ENCODE measurements at regions not wholly inside any gene's neighbourhood (a gene's known extent, or its start where the extent isn't known, plus 50 kb on each side); places are given as distances from the start of the nearest gene placed in this dataset.

DNA sequence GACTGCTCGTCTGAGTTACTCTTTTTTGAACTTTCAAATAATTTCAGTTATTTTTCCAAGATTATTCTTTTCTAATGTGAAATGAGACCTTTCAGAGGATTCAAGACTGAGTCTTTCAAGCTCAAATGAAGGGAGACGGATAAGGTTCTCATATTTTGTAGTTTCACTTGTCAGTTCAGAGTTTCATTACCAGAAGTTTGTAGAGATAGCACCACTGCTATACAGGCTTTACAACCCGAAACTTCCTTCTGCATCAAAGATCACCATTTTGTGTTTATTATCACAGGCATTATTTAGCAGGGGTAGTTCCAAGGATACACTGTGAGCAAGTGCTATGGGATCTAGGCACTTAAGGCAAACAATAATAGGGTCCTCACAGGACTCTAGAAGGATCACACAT lies 74.7 kb upstream of the EPHA7 start:
- no peak for DNase-seq

DNA sequence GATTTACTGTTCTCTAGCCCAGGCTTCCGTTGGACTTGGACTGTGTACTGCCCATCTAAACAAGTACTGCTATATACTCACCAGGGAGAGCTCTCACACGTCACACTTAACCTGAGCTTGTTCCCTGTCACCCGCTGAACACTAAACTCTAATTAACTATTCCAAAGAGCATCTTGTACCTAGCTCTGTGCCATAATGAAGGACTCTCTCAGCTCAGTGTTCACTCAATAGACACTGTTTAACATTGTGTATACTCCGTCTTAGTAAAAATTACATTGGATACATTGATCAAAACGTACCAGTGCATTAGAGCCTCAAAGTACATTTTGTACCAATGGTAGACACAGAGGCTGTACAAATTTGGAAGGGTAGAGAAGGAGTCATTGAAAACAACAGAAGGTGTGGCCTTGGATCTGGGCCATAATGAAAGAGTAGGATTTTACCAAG lies 55.4 kb upstream of the EPHA7 start:
- DNase-seq, result no peak

DNA sequence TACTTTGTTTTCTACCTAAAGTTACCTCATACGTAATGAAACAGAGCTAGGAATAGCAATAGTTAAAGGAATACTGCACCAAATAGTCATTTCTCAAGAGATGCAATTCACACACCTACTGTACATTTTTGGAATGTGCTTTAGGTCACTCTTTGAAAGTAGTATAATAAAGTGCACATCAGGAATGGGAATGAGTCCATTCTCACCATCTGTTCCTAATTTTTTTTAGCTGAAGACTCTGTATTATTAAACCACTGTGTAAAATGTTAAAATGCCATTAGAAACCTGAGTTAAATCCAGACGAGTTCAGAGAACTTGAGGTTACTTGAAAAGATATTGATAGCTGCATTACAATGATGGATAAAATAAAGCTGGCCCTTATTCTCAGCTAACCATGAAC lies 51.9 kb upstream of the EPHA7 start:
- DNase-seq, result no peak
